ENCODE measurements at regions not wholly inside any gene's neighbourhood (a gene's known extent, or its start where the extent isn't known, plus 50 kb on each side); places are given as distances from the start of the nearest gene placed in this dataset.

DNA sequence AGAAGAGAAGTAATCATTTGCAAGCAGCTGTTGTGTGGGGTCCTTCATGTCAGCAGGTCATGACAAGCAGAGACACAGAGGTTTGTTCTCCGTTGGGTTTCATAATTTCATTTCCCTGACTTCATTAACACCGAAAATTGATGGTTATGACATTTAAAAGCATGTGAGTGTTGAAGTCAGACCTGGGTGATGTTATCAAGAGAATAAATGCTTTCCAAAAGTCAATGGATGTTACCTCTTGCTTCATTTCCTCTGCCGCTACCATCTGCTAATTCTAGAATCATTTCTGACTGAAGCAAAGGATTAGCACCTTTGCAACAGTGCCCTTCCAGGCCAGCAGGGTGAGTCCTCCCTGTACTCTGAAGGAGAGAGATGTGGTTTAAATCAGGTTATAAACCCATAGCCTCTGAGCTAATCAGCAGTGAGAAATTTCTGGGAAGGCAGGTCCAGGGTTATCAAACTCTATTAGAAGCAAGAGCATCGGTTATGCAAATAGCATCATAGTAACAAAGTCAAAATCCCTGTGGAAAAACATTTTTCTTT is 446.2 kb downstream of the PIK3C3 start:
- no peak overlapping the region for H2AFZ ChIP-seq (ENCODE audit: low read length)
- TF ChIP-seq, protein P1, sequence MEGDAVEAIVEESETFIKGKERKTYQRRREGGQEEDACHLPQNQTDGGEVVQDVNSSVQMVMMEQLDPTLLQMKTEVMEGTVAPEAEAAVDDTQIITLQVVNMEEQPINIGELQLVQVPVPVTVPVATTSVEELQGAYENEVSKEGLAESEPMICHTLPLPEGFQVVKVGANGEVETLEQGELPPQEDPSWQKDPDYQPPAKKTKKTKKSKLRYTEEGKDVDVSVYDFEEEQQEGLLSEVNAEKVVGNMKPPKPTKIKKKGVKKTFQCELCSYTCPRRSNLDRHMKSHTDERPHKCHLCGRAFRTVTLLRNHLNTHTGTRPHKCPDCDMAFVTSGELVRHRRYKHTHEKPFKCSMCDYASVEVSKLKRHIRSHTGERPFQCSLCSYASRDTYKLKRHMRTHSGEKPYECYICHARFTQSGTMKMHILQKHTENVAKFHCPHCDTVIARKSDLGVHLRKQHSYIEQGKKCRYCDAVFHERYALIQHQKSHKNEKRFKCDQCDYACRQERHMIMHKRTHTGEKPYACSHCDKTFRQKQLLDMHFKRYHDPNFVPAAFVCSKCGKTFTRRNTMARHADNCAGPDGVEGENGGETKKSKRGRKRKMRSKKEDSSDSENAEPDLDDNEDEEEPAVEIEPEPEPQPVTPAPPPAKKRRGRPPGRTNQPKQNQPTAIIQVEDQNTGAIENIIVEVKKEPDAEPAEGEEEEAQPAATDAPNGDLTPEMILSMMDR (conservative IDR thresholded peaks at IDR 0.05; ENCODE audit: low read length) = no peak
- TF ChIP-seq EZH2phosphoT487 (IDR thresholded peaks at IDR 0.05; ENCODE audit: borderline replicate concordance) = no peak
- no peaks in the 10 kb centered on the region for H4K20me1 ChIP-seq (ENCODE audit: insufficient read depth, low read length, poor library complexity, severe bottlenecking)
- no peaks in the 10 kb centered on the region for H3F3A ChIP-seq (ENCODE audit: low read depth)
- H3K4me2 ChIP-seq (ENCODE audit: low read depth, low read length, poor library complexity, severe bottlenecking) = no peak overlapping the region
- no peaks in the 10 kb centered on the region for H3K9me3 ChIP-seq (ENCODE audit: insufficient read depth, low read depth, low read length)
- H3K4me3 ChIP-seq (ENCODE audit: low read length, poor library complexity, severe bottlenecking) = no peak overlapping the region
- H3K9ac ChIP-seq (ENCODE audit: low read depth, low read length, poor library complexity, severe bottlenecking) = no peak overlapping the region
- no peaks in the 10 kb centered on the region for H3K4me1 ChIP-seq (ENCODE audit: insufficient read depth, low read length, poor library complexity, severe bottlenecking)
- no peaks in the 10 kb centered on the region for H3K9me2 ChIP-seq (replicated peaks; ENCODE audit: low read depth, low read length)
- H3K27me3 ChIP-seq (ENCODE audit: insufficient read depth, low read length, poor library complexity, severe bottlenecking) = no peaks in the 10 kb centered on the region
- no peaks in the 10 kb centered on the region for H3K36me3 ChIP-seq (ENCODE audit: insufficient read depth, low read length)
- H3K79me2 ChIP-seq (ENCODE audit: insufficient read depth, low read length) = no peaks in the 10 kb centered on the region

DNA sequence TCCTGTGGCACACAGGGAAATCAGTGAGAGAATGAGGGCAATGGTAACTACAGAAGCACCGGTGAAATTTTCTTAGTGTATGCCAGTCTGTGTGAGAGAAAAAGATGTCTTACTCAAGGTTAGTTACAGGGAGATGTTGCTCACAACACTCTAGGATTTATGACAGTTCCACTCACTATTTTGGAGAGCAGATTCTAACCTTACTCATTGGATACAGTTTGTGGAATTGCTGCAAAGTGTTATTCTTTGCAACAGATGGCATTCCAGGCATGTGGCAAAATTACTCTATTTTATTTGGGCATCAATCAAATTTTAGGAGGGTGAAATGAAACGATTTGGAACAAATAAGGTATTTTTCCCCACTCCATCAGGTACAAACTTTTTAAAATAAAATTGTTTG is 449.1 kb downstream of the PIK3C3 start:
- Histone ChIP-seq H3F3A (ENCODE audit: low read depth) (no peaks in the 10 kb centered on the region), H4K20me1 (ENCODE audit: insufficient read depth, low read length, poor library complexity, severe bottlenecking) (no peaks in the 10 kb centered on the region), H3K4me2 (ENCODE audit: low read depth, low read length, poor library complexity, severe bottlenecking) (no peak overlapping the region), H3K9ac (ENCODE audit: low read depth, low read length, poor library complexity, severe bottlenecking) (no peak overlapping the region), H3K9me3 (ENCODE audit: insufficient read depth, low read depth, low read length) (no peaks in the 10 kb centered on the region), H3K36me3 (ENCODE audit: insufficient read depth, low read length) (no peaks in the 10 kb centered on the region), H3K9me2 (replicated peaks; ENCODE audit: low read depth, low read length) (no peaks in the 10 kb centered on the region), H2AFZ (ENCODE audit: low read length) (no peak overlapping the region), H3K4me1 (ENCODE audit: insufficient read depth, low read length, poor library complexity, severe bottlenecking) (no peaks in the 10 kb centered on the region), H3K4me3 (ENCODE audit: low read length, poor library complexity, severe bottlenecking) (no peak overlapping the region), H3K27me3 (ENCODE audit: insufficient read depth, low read length, poor library complexity, severe bottlenecking) (no peaks in the 10 kb centered on the region), H3K79me2 (ENCODE audit: insufficient read depth, low read length) (no peaks in the 10 kb centered on the region)
- no peak for TF ChIP-seq EZH2phosphoT487 (IDR thresholded peaks at IDR 0.05; ENCODE audit: borderline replicate concordance)
- TF ChIP-seq, protein P1 (conservative IDR thresholded peaks at IDR 0.05; ENCODE audit: low read length) = no peak

DNA sequence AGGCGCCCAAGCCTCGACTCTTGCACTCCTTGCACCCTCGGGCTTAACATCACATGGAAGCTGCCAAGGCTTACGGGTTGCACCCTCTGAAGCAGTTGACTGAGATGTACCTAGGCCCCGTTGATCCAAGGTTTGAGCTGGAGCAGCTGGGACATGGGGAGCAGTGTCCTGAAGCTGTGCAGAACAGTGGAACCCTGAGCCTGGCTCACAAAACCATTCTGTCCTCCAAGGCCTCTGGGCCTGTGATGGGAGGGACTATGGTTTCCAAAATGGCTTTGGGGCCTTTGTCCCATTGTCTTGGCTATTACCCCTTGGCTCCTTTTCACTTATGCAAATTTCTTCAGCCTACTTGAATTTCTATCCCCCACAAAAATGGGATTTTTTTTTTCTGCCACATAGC is 454.0 kb downstream of the PIK3C3 start:
- no peak overlapping the region for H2AFZ ChIP-seq (ENCODE audit: low read length)
- no peaks in the 10 kb centered on the region for H3K27me3 ChIP-seq (ENCODE audit: insufficient read depth, low read length, poor library complexity, severe bottlenecking)
- TF ChIP-seq, protein P1 (conservative IDR thresholded peaks at IDR 0.05; ENCODE audit: low read length) = no peak
- no peak for TF ChIP-seq EZH2phosphoT487 (IDR thresholded peaks at IDR 0.05; ENCODE audit: borderline replicate concordance)
- H3F3A ChIP-seq (ENCODE audit: low read depth) = no peaks in the 10 kb centered on the region
- no peak overlapping the region for H3K4me2 ChIP-seq (ENCODE audit: low read depth, low read length, poor library complexity, severe bottlenecking)
- no peaks in the 10 kb centered on the region for H3K79me2 ChIP-seq (ENCODE audit: insufficient read depth, low read length)
- no peaks in the 10 kb centered on the region for H4K20me1 ChIP-seq (ENCODE audit: insufficient read depth, low read length, poor library complexity, severe bottlenecking)
- H3K36me3 ChIP-seq (ENCODE audit: insufficient read depth, low read length) = no peaks in the 10 kb centered on the region
- H3K9me2 ChIP-seq (replicated peaks; ENCODE audit: low read depth, low read length) = no peaks in the 10 kb centered on the region
- no peak overlapping the region for H3K4me3 ChIP-seq (ENCODE audit: low read length, poor library complexity, severe bottlenecking)
- H3K9me3 ChIP-seq (ENCODE audit: insufficient read depth, low read depth, low read length) = no peaks in the 10 kb centered on the region
- H3K9ac ChIP-seq (ENCODE audit: low read depth, low read length, poor library complexity, severe bottlenecking) = no peak overlapping the region
- no peaks in the 10 kb centered on the region for H3K4me1 ChIP-seq (ENCODE audit: insufficient read depth, low read length, poor library complexity, severe bottlenecking)
